Heart right ventricle (tissue), 16 donors: ENCODE measurements at regions not wholly inside any gene's neighbourhood (a gene's known extent, or its start where the extent isn't known, plus 50 kb on each side); places are given as distances from the start of the nearest gene placed in this dataset.
A peak's percentile ranks its signal among the peaks of the same experiment; 100 is the strongest.

Experiments
- ATAC-seq, 8 donors: fragments of 200-7000 bp; cut with Tn5 transposase; one replicate each; pipeline ENCODE4 v1.9.1; 2020; ENCODE audit warnings: mild to moderate bottlenecking in 8 of 8, moderate library complexity in 8 of 8, moderate number of reproducible peaks in 1 of 8
- DNase-seq, 2 donors: peaks; one replicate each; pipeline ENCODE4 v3.0.0-alpha.2; 2020
- H3K27ac ChIP-seq, 10 donors: fragments of 200-600 bp; sonication (generic) in 2 of 10; one replicate each; pipeline versions ENCODE4 v1.5.0 to v1.8.0; 2020 to 2022; ENCODE audit warnings: mild to moderate bottlenecking in 3 of 10
- H3K27me3 ChIP-seq, 7 donors: fragments of 200-600 bp; one replicate each; pipeline ENCODE4 v1.8.0; 2021 to 2022; ENCODE audit warnings: mild to moderate bottlenecking in 2 of 7
- H3K36me3 ChIP-seq, 9 donors: fragments of 200-600 bp; sonication (generic) in 1 of 9; one replicate each; pipeline versions ENCODE4 v1.5.0 to v1.8.0; 2020 to 2022; ENCODE audit warnings: mild to moderate bottlenecking in 2 of 9
- H3K4me1 ChIP-seq, 9 donors: fragments of 200-600 bp; sonication (generic) in 1 of 9; one replicate each; pipeline versions ENCODE4 v1.5.0 to v1.8.0; 2020 to 2022; ENCODE audit warnings: mild to moderate bottlenecking in 4 of 9
- H3K4me3 ChIP-seq, 10 donors: fragments of 200-600 bp; sonication (generic) in 2 of 10; one replicate each; pipeline versions ENCODE4 v1.5.0 to v1.8.0; 2020 to 2022; ENCODE audit warnings: mild to moderate bottlenecking in 7 of 10, moderate library complexity in 2 of 10
- H3K9me3 ChIP-seq, 11 donors: fragments of 200-600 bp in 10 of 11; sonication (generic) in 2 of 11; one replicate each; pipeline versions ENCODE4 v1.5.0 to v1.8.0; 2013 to 2022; ENCODE audit warnings: mild to moderate bottlenecking in 2 of 11, control low read depth in 1 of 11, moderate library complexity in 1 of 11
- WGBS, 2 donors: extraction: QIAGEN DNeasy Blood & Tissue Kit; methylation state at CpG; one replicate each; pipeline ENCODE4 v1.1.7; 2013; ENCODE audit warnings: inconsistent platforms in 1 of 2; 5-methylcytosine and 5-hydroxymethylcytosine counted together
- intact Hi-C, 10 donors: fragments of 100-400 bp; cut with DNase I; formaldehyde crosslinking; loops; one replicate each; pipeline versions ENCODE4 v1.11.1 to v1.14.2; 2022
- TF ChIP-seq, protein P1 (sequence below), 9 donors: fragments of 200-600 bp; sonication (generic) in 2 of 9; IDR thresholded peaks; one replicate each; pipeline versions ENCODE4 v1.5.0 to v1.8.0; 2021 to 2022; ENCODE audit warnings: antibody characterized with exemption in 9 of 9, mild to moderate bottlenecking in 5 of 9, moderate library complexity in 1 of 9
- donor health status: Arrhythmogenic right ventricular cardiomyopathy.
- donor health status: ischemic (EF 13 %, LVEDD 7.1; RV severe dilation, severe dysfunction).
- donor health status: healthy with polysubstance abuse.
- donor health status: DM: no; HTN: yes; CAD: no.
- donor health status: DM: no; HTN: no; CAD: no.
- donor health status: ischemic (EF 25% LVEDD 6.9; RV normal size, moderate dysfunction).
- donor health status: ischemic (EF 25% LVEDD 5.7; RV mildly dilated, moderate dysfunction).
- donor health status: healthy.
- donor health status: DM: yes; HTN: yes; CAD: no.
- donor health status: Ischemic cardiomyopathy.
- donor health status: ischemic (EF 35%, LVEDD 5.7; RV mildly dilated, moderate dysfunction).
- donor health status: nonischemic (EF 11% LVEDD 7.7; RV severe dilation, severe dysfunction).
- donor health status: DM: yes; HTN: yes; CAD: no.
- donor health status: PGD.
- donor health status: ischemic (EF 29% LVEDD 5.4; RV normal size, mild dysfunction).
- donor health status: nonischemic (EF 23%, LVEDD 6.1; RV moderate dilation, normal function).

DNA sequence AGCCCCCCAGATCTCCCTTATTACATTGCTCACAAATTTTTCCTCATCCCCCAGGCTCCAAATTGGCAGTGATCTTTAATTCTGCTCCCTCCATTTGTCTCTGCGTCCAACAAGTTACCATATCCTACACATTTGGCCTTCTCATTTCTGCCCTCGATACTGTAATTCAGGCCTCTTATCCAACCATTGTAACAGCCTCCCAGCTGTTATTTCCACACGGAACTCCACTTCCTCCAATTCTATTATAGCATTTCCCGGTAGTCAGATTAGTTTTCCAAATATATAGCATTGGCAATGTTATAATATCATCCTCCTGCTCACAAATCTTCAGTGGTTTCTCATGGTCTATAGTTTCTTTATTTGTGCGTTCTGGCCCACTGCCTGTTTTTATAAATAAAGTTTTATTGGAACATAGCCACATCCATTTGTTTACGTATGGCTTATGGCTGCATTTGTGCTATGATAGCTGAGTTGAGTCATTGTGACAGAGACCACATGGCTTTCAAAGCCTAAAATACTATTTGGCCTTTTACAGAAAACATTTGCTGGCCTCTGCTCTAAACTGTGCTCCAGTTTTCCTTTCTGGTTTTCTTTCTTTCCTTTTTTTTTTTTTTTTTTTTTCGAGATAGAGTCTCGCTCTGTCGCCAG, 126.5 kb upstream of the ZNF438 start:
- Histone ChIP-seq H3K4me3 (peak overlapping the region in 1 of 10 donors; percentile 22), H3K36me3 (no peaks in the 10 kb centered on the region), H3K9me3 (peaks cover 0 to 28% (median 0%) of the 10 kb centered on the region in 11 donors), H3K27ac (peak overlapping the region; percentile 67 to 90 (median 78)), H3K4me1 (peaks cover 15 to 40% (median 25%) of the 10 kb centered on the region in 9 donors), H3K27me3 (no peaks in the 10 kb centered on the region)
- ATAC-seq (peak in 7 of 8 donors; percentile 26 to 80 (median 76)), DNase-seq (no peak)
- TF ChIP-seq, protein P1, sequence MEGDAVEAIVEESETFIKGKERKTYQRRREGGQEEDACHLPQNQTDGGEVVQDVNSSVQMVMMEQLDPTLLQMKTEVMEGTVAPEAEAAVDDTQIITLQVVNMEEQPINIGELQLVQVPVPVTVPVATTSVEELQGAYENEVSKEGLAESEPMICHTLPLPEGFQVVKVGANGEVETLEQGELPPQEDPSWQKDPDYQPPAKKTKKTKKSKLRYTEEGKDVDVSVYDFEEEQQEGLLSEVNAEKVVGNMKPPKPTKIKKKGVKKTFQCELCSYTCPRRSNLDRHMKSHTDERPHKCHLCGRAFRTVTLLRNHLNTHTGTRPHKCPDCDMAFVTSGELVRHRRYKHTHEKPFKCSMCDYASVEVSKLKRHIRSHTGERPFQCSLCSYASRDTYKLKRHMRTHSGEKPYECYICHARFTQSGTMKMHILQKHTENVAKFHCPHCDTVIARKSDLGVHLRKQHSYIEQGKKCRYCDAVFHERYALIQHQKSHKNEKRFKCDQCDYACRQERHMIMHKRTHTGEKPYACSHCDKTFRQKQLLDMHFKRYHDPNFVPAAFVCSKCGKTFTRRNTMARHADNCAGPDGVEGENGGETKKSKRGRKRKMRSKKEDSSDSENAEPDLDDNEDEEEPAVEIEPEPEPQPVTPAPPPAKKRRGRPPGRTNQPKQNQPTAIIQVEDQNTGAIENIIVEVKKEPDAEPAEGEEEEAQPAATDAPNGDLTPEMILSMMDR (IDR thresholded peaks at IDR 0.05): no peak
- WGBS, 2 donors: 61 to 65% methylated on average over 9 of the region's 9 CpGs
- intact Hi-C loops: loop anchor here in 1 of 10 donors (10.0 kb wide), 1 partner anchor 157 kb away; the partner anchor contains the start of gene ZEB1

DNA sequence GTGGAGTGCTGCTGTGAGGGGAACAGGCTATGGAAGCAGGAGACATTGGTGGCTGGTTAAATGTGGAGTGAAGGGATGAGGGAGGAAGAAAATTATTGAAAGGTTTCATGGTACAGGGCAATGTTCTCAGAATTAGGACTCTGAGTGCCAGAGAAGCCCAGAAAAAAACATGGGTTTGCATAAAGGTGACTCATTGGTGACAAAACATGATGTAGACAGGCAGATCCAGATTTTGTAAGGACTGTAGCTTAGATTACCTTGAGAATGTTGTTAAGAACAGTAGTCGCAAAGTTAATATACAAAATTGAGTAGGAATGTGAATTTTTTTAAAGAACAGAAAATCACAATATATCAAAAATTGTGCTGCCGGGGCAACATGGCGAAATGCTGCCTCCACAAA, 134.9 kb upstream of the ZNF438 start:
- DNase-seq (no peak), ATAC-seq (no peak)
- intact Hi-C loops: no loop called here
- Histone ChIP-seq H3K36me3 (no peaks in the 10 kb centered on the region), H3K4me3 (no peak overlapping the region), H3K4me1 (peaks cover 0 to 3% (median 0%) of the 10 kb centered on the region in 9 donors), H3K27me3 (no peaks in the 10 kb centered on the region), H3K9me3 (peaks cover 0 to 28% (median 4%) of the 10 kb centered on the region in 11 donors), H3K27ac (no peak overlapping the region)
- 98% methylated on average over 3 of the region's 3 CpGs for WGBS, 2 donors
- TF ChIP-seq, protein P1 (IDR thresholded peaks at IDR 0.05): no peak

DNA sequence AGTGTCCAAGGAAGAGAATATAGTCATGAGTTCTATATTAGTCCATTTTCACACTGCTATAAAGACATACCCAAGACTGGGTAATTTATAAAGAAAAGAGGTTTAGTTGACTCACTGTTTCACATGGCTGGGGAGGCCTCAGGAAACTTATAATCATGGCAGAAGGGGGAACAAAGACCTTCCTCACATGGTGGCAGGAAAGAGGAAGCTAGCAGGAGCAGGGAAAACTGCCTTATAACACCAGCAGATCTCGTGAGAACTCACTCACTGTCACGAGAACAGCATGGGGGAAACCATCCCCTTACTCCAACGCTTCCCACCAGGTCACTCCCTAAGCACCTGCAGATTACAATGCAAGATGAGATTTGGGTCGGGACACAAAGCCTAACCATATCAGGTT, 139.0 kb upstream of the ZNF438 start:
- TF ChIP-seq, protein P1 (IDR thresholded peaks at IDR 0.05): no peak
- no peak for ATAC-seq
- Histone ChIP-seq H3K36me3 (no peaks in the 10 kb centered on the region), H3K4me3 (no peak overlapping the region), H3K4me1 (peaks cover 0 to 6% (median 0%) of the 10 kb centered on the region in 9 donors), H3K27me3 (no peaks in the 10 kb centered on the region), H3K9me3 (peaks cover 0 to 39% (median 9%) of the 10 kb centered on the region in 11 donors), H3K27ac (no peak overlapping the region)
- 85 to 91% methylated on average over 4 of the region's 4 CpGs for WGBS, 2 donors
- DNase-seq: no peak
- intact Hi-C loops: no loop called here

DNA sequence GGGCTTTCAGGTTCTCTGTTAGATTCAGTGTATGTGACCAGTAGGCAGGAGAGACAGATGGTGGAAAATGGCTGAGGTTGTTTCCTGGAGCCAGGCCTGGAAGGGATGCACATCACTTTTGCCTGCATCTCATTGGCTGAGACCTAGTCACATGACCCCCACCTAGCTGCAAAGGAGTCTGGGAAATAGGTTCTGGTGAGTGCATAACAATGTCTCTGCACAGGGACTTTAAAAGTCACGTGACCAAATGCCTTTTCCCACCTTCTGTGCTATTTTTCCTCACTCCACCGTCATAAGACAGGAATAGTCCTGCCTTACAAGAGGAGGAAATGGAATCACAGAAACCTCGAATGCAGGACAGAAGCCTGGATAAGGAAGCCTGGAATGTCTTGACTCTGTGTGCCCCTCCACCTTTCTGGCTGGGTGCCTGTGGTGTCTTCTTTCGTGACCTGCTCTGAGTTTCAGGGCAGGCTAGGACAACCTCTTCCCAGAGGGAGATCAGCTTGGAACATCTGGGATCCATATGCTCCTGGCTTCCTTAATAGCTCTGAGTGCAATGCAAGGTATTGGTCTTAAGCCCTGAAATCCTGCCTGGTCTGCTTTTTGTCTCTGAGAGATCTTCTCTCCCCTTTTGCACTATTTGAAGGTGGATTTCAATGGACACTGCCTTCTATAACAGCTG, 139.9 kb upstream of the ZNF438 start:
- Histone ChIP-seq H3K27ac (peak overlapping the region in 1 of 10 donors; percentile 37), H3K9me3 (peaks cover 0 to 39% (median 12%) of the 10 kb centered on the region in 11 donors), H3K36me3 (no peaks in the 10 kb centered on the region), H3K4me3 (no peak overlapping the region), H3K4me1 (peaks cover 0 to 6% (median 0%) of the 10 kb centered on the region in 9 donors), H3K27me3 (no peaks in the 10 kb centered on the region)
- WGBS, 2 donors: 62 to 66% methylated on average over 4 of the region's 4 CpGs
- DNase-seq: peak in 1 of 2 donors; percentile 34
- ATAC-seq: peak in 3 of 8 donors; percentile 16 to 61 (median 17)
- intact Hi-C loops: no loop called here
- TF ChIP-seq, protein P1 (IDR thresholded peaks at IDR 0.05): no peak
